MCF 10A (cell line): ENCODE measurements at regions not wholly inside any gene's neighbourhood (a gene's known extent, or its start where the extent isn't known, plus 50 kb on each side); places are given as distances from the start of the nearest gene placed in this dataset.

Experiments used
- BruUV-seq: library from RNA; stranded (reverse); fragments of 400-500 nt; replicated peaks from 2 replicates; lab custom pipeline; 2021; lab: Mats Ljungman, UMichigan
- CTCF ChIA-PET: fragments of 300-600 bp; sonication (Branson Sonifier 250); formaldehyde crosslinking; extraction: SDS; loops from one replicate; lab custom pipeline; 2021; ENCODE audit warnings: antibody characterized with exemption, inconsistent platforms; lab: Yijun Ruan, JAX
- POLR2A ChIA-PET: fragments of 300-600, 350-650 bp; sonication (Branson Sonifier 250); formaldehyde crosslinking; extraction: SDS; loops from one replicate; lab custom pipeline; 2020; ENCODE audit warnings: antibody characterized with exemption, inconsistent platforms; lab: Yijun Ruan, JAX
- DNase-seq: peaks from one replicate; pipeline ENCODE4 v3.0.0-alpha.2; 2018; ENCODE audit not compliant: unreplicated experiment
- H3K27ac Mint-ChIP-seq: one replicate; pipeline ENCODE4 v1.8.0; 2022; ENCODE audit warnings: mild to moderate bottlenecking, low read depth, mixed read lengths; ENCODE audit not compliant: unreplicated experiment
- H3K27me3 Mint-ChIP-seq: one replicate; pipeline ENCODE4 v1.8.0; 2022; ENCODE audit warnings: mixed read lengths; ENCODE audit not compliant: insufficient read depth, unreplicated experiment
- H3K36me3 Mint-ChIP-seq: one replicate; pipeline ENCODE4 v1.8.0; 2022; ENCODE audit warnings: mild to moderate bottlenecking, moderate library complexity, mixed read lengths; ENCODE audit not compliant: insufficient read depth, unreplicated experiment
- H3K4me1 Mint-ChIP-seq: one replicate; pipeline ENCODE4 v1.8.0; 2022; ENCODE audit warnings: mixed read lengths; ENCODE audit not compliant: insufficient read depth, unreplicated experiment
- H3K4me3 Mint-ChIP-seq: one replicate; pipeline ENCODE4 v1.8.0; 2022; ENCODE audit warnings: mild to moderate bottlenecking, moderate library complexity, mixed read lengths; ENCODE audit not compliant: unreplicated experiment
- H3K9me3 Mint-ChIP-seq: one replicate; pipeline ENCODE4 v1.8.0; 2022; ENCODE audit warnings: mixed read lengths; ENCODE audit not compliant: unreplicated experiment
- CTCF ChIP-seq: fragments of 200-600 bp; IDR thresholded peaks from one replicate; pipeline ENCODE4 v1.8.0; 2022; ENCODE audit warnings: antibody characterized with exemption, mild to moderate bottlenecking; ENCODE audit not compliant: unreplicated experiment
- intact Hi-C: fragments of 100-400 bp; cut with micrococcal nuclease; formaldehyde crosslinking; loops from 2 replicates; pipeline ENCODE4 v1.14.1; 2022

GRCh38 chr4:130183766-130184165, 1087.8 kb downstream of the C4orf33 start:
- intact Hi-C loops: no loop called here
- no peaks in the 10 kb centered on the region for H3K27me3 Mint-ChIP-seq
- DNase-seq: no peak
- POLR2A ChIA-PET: no interaction called here
- CTCF ChIA-PET: interaction anchor here (0.6 to 0.7 kb wide), 2 partner anchors 11 to 34 kb away, joined by 3 read pairs; no protein-coding TSS in a partner anchor
- H3K9me3 Mint-ChIP-seq: peaks cover 3% of the 10 kb centered on the region
- H3K4me1 Mint-ChIP-seq: no peaks in the 10 kb centered on the region
- BruUV-seq: no TSS peak
- no peaks in the 10 kb centered on the region for H3K36me3 Mint-ChIP-seq
- TF ChIP-seq CTCF: no peak
- H3K4me3 Mint-ChIP-seq: no peak overlapping the region
- no peak overlapping the region for H3K27ac Mint-ChIP-seq

GRCh38 chr4:130185123-130185522, 1089.2 kb downstream of the C4orf33 start:
- Mint-ChIP-seq H3K9me3 (peaks cover 7% of the 10 kb centered on the region), H3K27ac (no peak overlapping the region), H3K4me1 (no peaks in the 10 kb centered on the region), H3K27me3 (no peaks in the 10 kb centered on the region), H3K36me3 (no peaks in the 10 kb centered on the region), H3K4me3 (no peak overlapping the region)
- TF ChIP-seq CTCF: no peak
- no peak for DNase-seq
- POLR2A ChIA-PET: no interaction called here
- BruUV-seq: no TSS peak
- CTCF ChIA-PET: no interaction called here
- intact Hi-C loops: no loop called here

- Mint-ChIP-seq H3K27ac (no peak overlapping the region), H3K27me3 (no peaks in the 10 kb centered on the region), H3K4me3 (no peak overlapping the region), H3K36me3 (no peaks in the 10 kb centered on the region), H3K9me3 (peaks cover 7% of the 10 kb centered on the region), H3K4me1 (no peaks in the 10 kb centered on the region)
- no peak for DNase-seq
- no TSS peak for BruUV-seq
- intact Hi-C loops: no loop called here
- ChIA-PET CTCF (no interaction called here), POLR2A (no interaction called here)
- no peak for TF ChIP-seq CTCF
Measured at GRCh38 chr4:130186931-130187330, 1091.0 kb downstream of the C4orf33 start.

- no peaks in the 10 kb centered on the region for H3K27me3 Mint-ChIP-seq
- ChIA-PET POLR2A (no interaction called here), CTCF (no interaction called here)
- no peak overlapping the region for H3K27ac Mint-ChIP-seq
- H3K36me3 Mint-ChIP-seq: no peaks in the 10 kb centered on the region
- no TSS peak for BruUV-seq
- TF ChIP-seq CTCF: no peak
- intact Hi-C loops: no loop called here
- no peaks in the 10 kb centered on the region for H3K4me1 Mint-ChIP-seq
- peaks cover 13% of the 10 kb centered on the region for H3K9me3 Mint-ChIP-seq
- no peak for DNase-seq
- no peak overlapping the region for H3K4me3 Mint-ChIP-seq
Measured at GRCh38 chr4:130187587-130187986, 1091.6 kb downstream of the C4orf33 start.
